Progenitor cell of endocrine pancreas (in vitro differentiated cells): ENCODE measurements at regions not wholly inside any gene's neighbourhood (a gene's known extent, or its start where the extent isn't known, plus 50 kb on each side); places are given as distances from the start of the nearest gene placed in this dataset.

Experiments used
- DNase-seq: peaks from one replicate; pipeline ENCODE4 v3.0.0; 2021; ENCODE audit warnings: low spot score; ENCODE audit not compliant: unreplicated experiment
- H3K27ac Mint-ChIP-seq: 2 replicates; pipeline ENCODE4 v1.8.0; 2021; ENCODE audit warnings: mild to moderate bottlenecking, moderate library complexity, mixed read lengths
- H3K27me3 Mint-ChIP-seq: 2 replicates; pipeline ENCODE4 v1.8.0; 2021; ENCODE audit warnings: mixed read lengths
- H3K36me3 Mint-ChIP-seq: 2 replicates; pipeline ENCODE4 v1.8.0; 2022; ENCODE audit warnings: mixed read lengths; ENCODE audit not compliant: insufficient read depth
- H3K4me1 Mint-ChIP-seq: 2 replicates; pipeline ENCODE4 v1.8.0; 2021; ENCODE audit warnings: low read depth, mixed read lengths
- H3K4me3 Mint-ChIP-seq: 2 replicates; pipeline ENCODE4 v1.8.0; 2021; ENCODE audit warnings: low read depth, mild to moderate bottlenecking, moderate library complexity, mixed read lengths
- H3K9me3 Mint-ChIP-seq: 2 replicates; pipeline ENCODE4 v1.8.0; 2021; ENCODE audit warnings: low read depth, mixed read lengths
- CTCF ChIP-seq: fragments of 200-600 bp; sonication (generic); IDR thresholded peaks from one replicate; pipeline ENCODE4 v1.5.0; 2021; ENCODE audit warnings: antibody characterized with exemption, mild to moderate bottlenecking; ENCODE audit not compliant: unreplicated experiment

GRCh38 chr2:125679903-125680302 is 976.1 kb upstream of the GYPC start:
- H3K27ac Mint-ChIP-seq = no peak overlapping the region
- peaks cover 25% of the 10 kb centered on the region for H3K9me3 Mint-ChIP-seq
- H3K36me3 Mint-ChIP-seq = no peaks in the 10 kb centered on the region

GRCh38 chr2:125680809-125681208 is 975.1 kb upstream of the GYPC start:
- no peak for TF ChIP-seq CTCF
- H3K9me3 Mint-ChIP-seq = peaks cover 17% of the 10 kb centered on the region
- H3K27ac Mint-ChIP-seq = no peak overlapping the region
- H3K27me3 Mint-ChIP-seq = no peaks in the 10 kb centered on the region
- H3K36me3 Mint-ChIP-seq = no peaks in the 10 kb centered on the region
- DNase-seq = no peak
- no peaks in the 10 kb centered on the region for H3K4me1 Mint-ChIP-seq
- H3K4me3 Mint-ChIP-seq = no peak overlapping the region

More at GRCh38 chr2:125679903-125680302, 976.1 kb upstream of the GYPC start:
- Mint-ChIP-seq H3K4me3 (no peak overlapping the region), H3K4me1 (no peaks in the 10 kb centered on the region), H3K27me3 (no peaks in the 10 kb centered on the region)
- no peak for TF ChIP-seq CTCF
- DNase-seq = no peak

GRCh38 chr2:125681576-125681975 is 974.4 kb upstream of the GYPC start:
- Mint-ChIP-seq H3K4me3 (no peak overlapping the region), H3K27ac (no peak overlapping the region), H3K4me1 (no peaks in the 10 kb centered on the region), H3K9me3 (peaks cover 14% of the 10 kb centered on the region), H3K27me3 (no peaks in the 10 kb centered on the region), H3K36me3 (no peaks in the 10 kb centered on the region)
- TF ChIP-seq CTCF = no peak
- DNase-seq = no peak

GRCh38 chr2:125681976-125682805 is 973.8 kb upstream of the GYPC start:
- Mint-ChIP-seq H3K36me3 (no peaks in the 10 kb centered on the region), H3K27me3 (no peaks in the 10 kb centered on the region), H3K4me1 (no peaks in the 10 kb centered on the region), H3K9me3 (peaks cover 9% of the 10 kb centered on the region), H3K4me3 (no peak overlapping the region), H3K27ac (no peak overlapping the region)
- no peak for TF ChIP-seq CTCF
- no peak for DNase-seq

GRCh38 chr2:125684256-125684655 is 971.7 kb upstream of the GYPC start:
- no peak overlapping the region for H3K4me3 Mint-ChIP-seq
- H3K27me3 Mint-ChIP-seq = no peaks in the 10 kb centered on the region
- DNase-seq = no peak
- no peak overlapping the region for H3K27ac Mint-ChIP-seq
- no peaks in the 10 kb centered on the region for H3K4me1 Mint-ChIP-seq
- no peaks in the 10 kb centered on the region for H3K36me3 Mint-ChIP-seq
- H3K9me3 Mint-ChIP-seq = no peaks in the 10 kb centered on the region
- TF ChIP-seq CTCF = no peak
